Panc1 (cell line): ENCODE measurements at regions not wholly inside any gene's neighbourhood (a gene's known extent, or its start where the extent isn't known, plus 50 kb on each side); places are given as distances from the start of the nearest gene placed in this dataset.

Experiments used
- ATAC-seq: fragments of 200-7000 bp; cut with Tn5 transposase; 2 replicates; pipeline ENCODE4 v1.9.1; 2020; ENCODE audit warnings: mild to moderate bottlenecking, moderate library complexity
- BruUV-seq: library from RNA; stranded (reverse); fragments of 400-500 nt; replicated peaks from 2 replicates; lab custom pipeline; 2021; lab: Mats Ljungman, UMichigan
- CTCF ChIA-PET: fragments of 300-600 bp; sonication (Branson Sonifier 250); formaldehyde crosslinking; loops from one replicate; lab custom pipeline; 2022; ENCODE audit warnings: antibody characterized with exemption; lab: Charles Lee
- POLR2A ChIA-PET: fragments of 300-600 bp; sonication (Branson Sonifier 250); formaldehyde crosslinking; loops from one replicate; lab custom pipeline; 2022; ENCODE audit warnings: antibody characterized with exemption; lab: Charles Lee
- DNase-seq: peaks from one replicate; pipeline ENCODE4 v3.0.0-alpha.2; 2010; ENCODE audit warnings: low read depth, low spot score
- H3K27ac ChIP-seq: 2 replicates; pipeline ENCODE4 v1.5.1; 2011; ENCODE audit warnings: mild to moderate bottlenecking, low read length, inconsistent platforms
- H3K27me3 ChIP-seq: fragments of 200-500 bp; sonication (Bioruptor generic); 2 replicates; pipeline ENCODE4 v1.6.0; 2014; ENCODE audit warnings: low read length, inconsistent platforms; ENCODE audit not compliant: control insufficient read depth, insufficient read depth
- H3K36me3 ChIP-seq: fragments of 200-500 bp; sonication (Bioruptor generic); 2 replicates; pipeline ENCODE4 v1.5.1; 2014; ENCODE audit warnings: inconsistent platforms, mild to moderate bottlenecking, low read length, moderate library complexity; ENCODE audit not compliant: control insufficient read depth, insufficient read depth
- H3K4me1 ChIP-seq: 2 replicates; pipeline ENCODE4 v1.5.1; 2011; ENCODE audit warnings: inconsistent platforms, mild to moderate bottlenecking, low read length, moderate library complexity; ENCODE audit not compliant: control insufficient read depth, insufficient read depth
- H3K4me3 ChIP-seq, 2 experiments: 2 replicates each; pipeline ENCODE4 v1.5.1; 2011 to 2012; ENCODE audit warnings: low read depth in 2 of 2, low read length in 2 of 2, mild to moderate bottlenecking in 2 of 2, inconsistent platforms in 1 of 2, moderate library complexity in 1 of 2
- H3K9me3 ChIP-seq: fragments of 200-500 bp; sonication (Bioruptor generic); 2 replicates; pipeline ENCODE4 v1.5.1; 2014; ENCODE audit warnings: low read depth, mild to moderate bottlenecking, inconsistent platforms, low read length, moderate library complexity; ENCODE audit not compliant: control insufficient read depth, insufficient read depth
- CTCF ChIP-seq: fragments of 450-650 bp; IDR thresholded peaks from 2 replicates; pipeline ENCODE4 v1.5.1; 2017; ENCODE audit warnings: mild to moderate bottlenecking
- POLR2AphosphoS5 ChIP-seq: IDR thresholded peaks from 2 replicates; pipeline ENCODE4 v1.6.1; 2012; ENCODE audit warnings: mild to moderate bottlenecking, low read depth, low read length, moderate library complexity
- REST ChIP-seq, 2 experiments: IDR thresholded peaks; 2 replicates each; pipeline ENCODE4 v1.6.1; 2011 to 2012; ENCODE audit warnings: low read depth in 2 of 2, control low read depth in 1 of 2, low read length in 1 of 2, mild to moderate bottlenecking in 1 of 2, moderate library complexity in 1 of 2; ENCODE audit not compliant: insufficient read depth in 1 of 2
- SIN3A ChIP-seq: IDR thresholded peaks from 2 replicates; pipeline ENCODE4 v1.6.1; 2012; ENCODE audit warnings: low read depth, mild to moderate bottlenecking, low read length, moderate library complexity, borderline replicate concordance; ENCODE audit not compliant: insufficient read depth
- TCF7L2 ChIP-seq: IDR thresholded peaks from 2 replicates; pipeline ENCODE4 v1.6.1; 2011; ENCODE audit warnings: mild to moderate bottlenecking, low read depth, low read length, inconsistent platforms
- in situ Hi-C: cut with HindIII; loops from 2 replicates; pipeline ENCODE4 v1.10.0; 2016; ENCODE audit warnings: low sequenced_read_pairs, low pct_unique_long_range_greater_than_20kb
- intact Hi-C: fragments of 100-400 bp; cut with micrococcal nuclease; formaldehyde crosslinking; loops from one replicate; pipeline ENCODE4 v1.10.0; 2022; ENCODE audit not compliant: unreplicated experiment

GRCh38 chr2:38174131-38174530 is 98.2 kb upstream of the CYP1B1 start:
- H3K4me1 ChIP-seq = no peaks in the 10 kb centered on the region
- ATAC-seq = no peak
- POLR2A ChIA-PET = no interaction called here

GRCh38 chr2:38173683-38174082 is 97.7 kb upstream of the CYP1B1 start:
- Histone ChIP-seq H3K4me1 (no peaks in the 10 kb centered on the region), H3K9me3 (no peaks in the 10 kb centered on the region), H3K36me3 (no peaks in the 10 kb centered on the region), H3K27ac (no peak overlapping the region), H3K4me3 (no peak overlapping the region), H3K27me3 (no peaks in the 10 kb centered on the region)
- DNase-seq (no peak), ATAC-seq (no peak)
- in situ Hi-C loops = no loop called here
- intact Hi-C loops = no loop called here
- no peak for TF ChIP-seq POLR2AphosphoS5
- TF ChIP-seq CTCF = no peak
- no peak for TF ChIP-seq SIN3A
- TF ChIP-seq TCF7L2 = no peak
- TF ChIP-seq REST (IDR thresholded peaks at IDR 0.05; ENCODE audit: insufficient read depth in 1 of 2, low read depth in 2 of 2, low read length in 1 of 2) = no peak
- POLR2A ChIA-PET = no interaction called here
- CTCF ChIA-PET = no interaction called here
- BruUV-seq = no TSS peak

More at GRCh38 chr2:38174131-38174530, 98.2 kb upstream of the CYP1B1 start:
- DNase-seq = no peak
- no peak for TF ChIP-seq CTCF
- no peak for TF ChIP-seq SIN3A
- no peak for TF ChIP-seq REST (IDR thresholded peaks at IDR 0.05; ENCODE audit: insufficient read depth in 1 of 2, low read depth in 2 of 2, low read length in 1 of 2)
- no peaks in the 10 kb centered on the region for H3K27me3 ChIP-seq
- H3K9me3 ChIP-seq = no peaks in the 10 kb centered on the region
- in situ Hi-C loops = no loop called here
- no peak overlapping the region for H3K27ac ChIP-seq
- intact Hi-C loops = no loop called here
- H3K36me3 ChIP-seq = no peaks in the 10 kb centered on the region
- CTCF ChIA-PET = no interaction called here
- no TSS peak for BruUV-seq
- no peak overlapping the region for H3K4me3 ChIP-seq
